ENCODE measurements at regions not wholly inside any gene's neighbourhood (a gene's known extent, or its start where the extent isn't known, plus 50 kb on each side); places are given as distances from the start of the nearest gene placed in this dataset.

- TF ChIP-seq FOXS1 (CRISPR knock-in tag; IDR thresholded peaks at IDR 0.05) (no peak), ZNF302 (CRISPR knock-in tag; IDR thresholded peaks at IDR 0.05) (no peak), CTCF (IDR thresholded peaks at IDR 0.05) (no peak), RNF2 (IDR thresholded peaks at IDR 0.05; ENCODE audit: borderline replicate concordance, low read depth) (no peak), HMGXB4 (CRISPR knock-in tag; IDR thresholded peaks at IDR 0.05; ENCODE audit: borderline replicate concordance) (no peak), PHF8 (IDR thresholded peaks at IDR 0.05; ENCODE audit: borderline replicate concordance, low read depth) (no peak), REST (IDR thresholded peaks at IDR 0.05) (no peak)
- WGBS (ENCODE audit: missing lambda C conversion rate): 10% methylated on average over 2 of the region's 2 CpGs
- ChIA-PET CTCF (no interaction called here), POLR2A (no interaction called here)
- no peaks in the 10 kb centered on the region for H3K4me1 ChIP-seq
- DNase-seq (ENCODE audit: low read depth in 1 of 2, low spot score in 1 of 2) (no peak), FAIRE-seq (no peak), ATAC-seq (no peak)
- H3K4me3 ChIP-seq: no peak overlapping the region
- no peaks in the 10 kb centered on the region for H3K9me3 ChIP-seq
- no peak overlapping the region for H3K4me2 ChIP-seq
- no peak overlapping the region for H3K27ac ChIP-seq
Measured at GRCh38 chrX:127879585-127879984, 172.6 kb downstream of the ACTRT1 start.

GRCh38 chrX:127877318-127877717 is 174.9 kb downstream of the ACTRT1 start:
- WGBS (ENCODE audit: missing lambda C conversion rate): 49% methylated on average over 3 of the region's 3 CpGs
- no peak for TF ChIP-seq HOXA7 (CRISPR knock-in tag; IDR thresholded peaks at IDR 0.05)
- TF ChIP-seq EP300 (IDR thresholded peaks at IDR 0.05): no peak
- TF ChIP-seq CHD2 (IDR thresholded peaks at IDR 0.05; ENCODE audit: low read length, partially characterized antibody): no peak
- no peak for TF ChIP-seq PBX3 (IDR thresholded peaks at IDR 0.05)
- no peak for TF ChIP-seq POLR2AphosphoS2 (conservative IDR thresholded peaks at IDR 0.05; ENCODE audit: low read length)
- no peak for TF ChIP-seq NFE2L2 (conservative IDR thresholded peaks at IDR 0.05; ENCODE audit: low read length)
- no peak for TF ChIP-seq HOXB13 (CRISPR knock-in tag; IDR thresholded peaks at IDR 0.05; ENCODE audit: low read depth)
- no peak overlapping the region for H3K27ac ChIP-seq
- no peak for ATAC-seq
- FAIRE-seq: peak; percentile 90
- no peak overlapping the region for H3K4me3 ChIP-seq
- CTCF ChIA-PET: no interaction called here
- DNase-seq (ENCODE audit: low read depth in 1 of 2, low spot score in 1 of 2): no peak
- H3K4me1 ChIP-seq: no peaks in the 10 kb centered on the region
- POLR2A ChIA-PET: no interaction called here
- no peak overlapping the region for H3K4me2 ChIP-seq
- no peaks in the 10 kb centered on the region for H3K9me3 ChIP-seq

GRCh38 chrX:127873637-127874036 is 178.6 kb downstream of the ACTRT1 start:
- Histone ChIP-seq H3K4me2 (no peak overlapping the region), H3K4me1 (no peaks in the 10 kb centered on the region), H3K4me3 (no peak overlapping the region), H3K9me3 (no peaks in the 10 kb centered on the region), H3K27ac (no peak overlapping the region)
- no peak for ATAC-seq
- POLR2A ChIA-PET: no interaction called here
- CTCF ChIA-PET: no interaction called here
- no peak for FAIRE-seq
- DNase-seq (ENCODE audit: low read depth in 1 of 2, low spot score in 1 of 2): no peak
- WGBS (ENCODE audit: missing lambda C conversion rate): 78% methylated on average over 4 of the region's 4 CpGs
- TF ChIP-seq CBX2 (IDR thresholded peaks at IDR 0.05; ENCODE audit: borderline replicate concordance, low read depth) (no peak), POLR2AphosphoS2 (conservative IDR thresholded peaks at IDR 0.05; ENCODE audit: low read length) (no peak), JUNB (IDR thresholded peaks at IDR 0.05) (no peak), JUN (IDR thresholded peaks at IDR 0.05) (no peak), HMGXB4 (CRISPR knock-in tag; IDR thresholded peaks at IDR 0.05; ENCODE audit: borderline replicate concordance) (no peak), NFE2L2 (conservative IDR thresholded peaks at IDR 0.05; ENCODE audit: low read length) (no peak), FOSL2 (IDR thresholded peaks at IDR 0.05) (no peak), FOSL2 (CRISPR knock-in tag; IDR thresholded peaks at IDR 0.05) (no peak), FOXS1 (CRISPR knock-in tag; IDR thresholded peaks at IDR 0.05) (no peak), EHMT2 (IDR thresholded peaks at IDR 0.05; ENCODE audit: low read depth) (no peak), RFX5 (IDR thresholded peaks at IDR 0.05) (no peak), USF2 (IDR thresholded peaks at IDR 0.05) (no peak), ZNF302 (CRISPR knock-in tag; IDR thresholded peaks at IDR 0.05) (no peak)
